H1 (cell line): ENCODE measurements at regions not wholly inside any gene's neighbourhood (a gene's known extent, or its start where the extent isn't known, plus 50 kb on each side); places are given as distances from the start of the nearest gene placed in this dataset.

Experiments
- ATF2 ChIP-seq: IDR thresholded peaks from 2 replicates; pipeline ENCODE4 v1.6.1; 2012; ENCODE audit warnings: low read length, inconsistent platforms
- CTBP2 ChIP-seq: IDR thresholded peaks from 2 replicates; pipeline ENCODE4 v1.7.0; 2011; ENCODE audit warnings: borderline replicate concordance, mild to moderate bottlenecking, moderate library complexity, mixed read lengths, low read length; ENCODE audit not compliant: insufficient read depth, insufficient read length
- CTCF ChIP-seq, 3 experiments: IDR thresholded peaks; 1 replicate in 2 of 3; 2 replicates in 1 of 3; pipeline versions ENCODE4 v1.5.1 to v1.6.1; 2011; ENCODE audit warnings: low read length in 3 of 3, mild to moderate bottlenecking in 3 of 3, inconsistent platforms in 2 of 3, low read depth in 1 of 3, moderate library complexity in 1 of 3; ENCODE audit not compliant: insufficient read depth in 1 of 3; ENCODE audit errors: control extremely low read depth in 1 of 3
- GTF2F1 ChIP-seq: IDR thresholded peaks from 2 replicates; pipeline ENCODE4 v1.6.1; 2012; ENCODE audit warnings: low read depth, low read length, improper control_type of control experiment, borderline replicate concordance
- HDAC6 ChIP-seq: IDR thresholded peaks from one replicate; pipeline ENCODE4 v1.7.1; 2012; ENCODE audit warnings: low read depth, mild to moderate bottlenecking, inconsistent platforms, low read length, moderate library complexity
- KDM1A ChIP-seq: fragments of 200-600, 300-600 bp; sonication (generic); IDR thresholded peaks from 2 replicates; pipeline ENCODE4 v1.7.1; 2016; ENCODE audit warnings: mild to moderate bottlenecking, low read length, borderline replicate concordance
- MAFK ChIP-seq: IDR thresholded peaks from 2 replicates; pipeline ENCODE4 v1.6.1; 2012; ENCODE audit warnings: low read depth, mild to moderate bottlenecking, improper control_type of control experiment, low read length
- POLR2A ChIP-seq, 2 experiments: IDR thresholded peaks; 1 replicate in 1 of 2; 2 replicates in 1 of 2; pipeline ENCODE4 v1.6.1; 2011; ENCODE audit warnings: low read depth in 2 of 2, low read length in 2 of 2, mild to moderate bottlenecking in 2 of 2; ENCODE audit errors: control extremely low read depth in 1 of 2

GRCh38 chr3:167918686-167919085 is 177.0 kb downstream of the GOLIM4 start:
- no peak for TF ChIP-seq CTCF (IDR thresholded peaks at IDR 0.05; ENCODE audit: control extremely low read depth in 1 of 3, insufficient read depth in 1 of 3, low read depth in 1 of 3, low read length in 3 of 3)
- TF ChIP-seq POLR2A (IDR thresholded peaks at IDR 0.05; ENCODE audit: control extremely low read depth in 1 of 2, low read depth in 2 of 2, low read length in 2 of 2): no peak
- no peak for TF ChIP-seq MAFK
- TF ChIP-seq KDM1A: no peak
- TF ChIP-seq HDAC6: no peak
- no peak for TF ChIP-seq CTBP2
- TF ChIP-seq GTF2F1: no peak
- no peak for TF ChIP-seq ATF2
